HL-60 (cell line): ENCODE measurements at regions not wholly inside any gene's neighbourhood (a gene's known extent, or its start where the extent isn't known, plus 50 kb on each side); places are given as distances from the start of the nearest gene placed in this dataset.

Source experiments
- CTCF ChIP-seq: IDR thresholded peaks from one replicate; pipeline ENCODE4 v1.5.1; 2011; ENCODE audit warnings: low read length, control low read depth, inconsistent platforms; ENCODE audit not compliant: insufficient read depth
- GABPA ChIP-seq: IDR thresholded peaks from 2 replicates; pipeline ENCODE4 v1.6.1; 2012; ENCODE audit warnings: low read depth
- POLR2AphosphoS5 ChIP-seq: IDR thresholded peaks from 2 replicates; pipeline ENCODE4 v1.6.1; 2012; ENCODE audit warnings: low read depth
- REST ChIP-seq: IDR thresholded peaks from 2 replicates; pipeline ENCODE4 v1.6.1; 2012; ENCODE audit warnings: low read depth; ENCODE audit not compliant: insufficient replicate concordance
- SPI1 ChIP-seq: IDR thresholded peaks from 2 replicates; pipeline ENCODE4 v1.6.1; 2012; ENCODE audit warnings: low read depth, mild to moderate bottlenecking, borderline replicate concordance

- TF ChIP-seq POLR2AphosphoS5 (no peak), CTCF (no peak), REST (no peak), GABPA (no peak), SPI1 (no peak)
Measured at GRCh38 chr9:12182806-12183205, 510.4 kb upstream of the TYRP1 start.
